GM12864 (cell line): ENCODE measurements at regions not wholly inside any gene's neighbourhood (a gene's known extent, or its start where the extent isn't known, plus 50 kb on each side); places are given as distances from the start of the nearest gene placed in this dataset.
A peak's percentile ranks its signal among the peaks of the same experiment; 100 is the strongest.
"Not testable (repeated sequence)": the region's sequence is repeated elsewhere in the genome, so short reads cannot be mapped to it uniquely, and the experiment has no call there.

ENCODE experiments used
- DNase-seq: peaks from one replicate; pipeline ENCODE4 v3.0.0-alpha.2; 2011; ENCODE audit warnings: low read depth
- H3K4me3 ChIP-seq: 2 replicates; pipeline ENCODE4 v1.5.1; 2011; ENCODE audit warnings: mild to moderate bottlenecking, low read depth, low read length, control low read depth
- TF ChIP-seq, protein P1 (sequence below): IDR thresholded peaks from 2 replicates; pipeline ENCODE4 v1.5.1; 2011; ENCODE audit warnings: low read depth, mild to moderate bottlenecking, moderate library complexity, low read length, control low read depth, inconsistent platforms; ENCODE audit errors: missing control alignments

GRCh38 chr15:85196697-85197096 is 183.7 kb upstream of the AKAP13 start:
- H3K4me3 ChIP-seq, DNase-seq: not testable (repeated sequence)

DNA sequence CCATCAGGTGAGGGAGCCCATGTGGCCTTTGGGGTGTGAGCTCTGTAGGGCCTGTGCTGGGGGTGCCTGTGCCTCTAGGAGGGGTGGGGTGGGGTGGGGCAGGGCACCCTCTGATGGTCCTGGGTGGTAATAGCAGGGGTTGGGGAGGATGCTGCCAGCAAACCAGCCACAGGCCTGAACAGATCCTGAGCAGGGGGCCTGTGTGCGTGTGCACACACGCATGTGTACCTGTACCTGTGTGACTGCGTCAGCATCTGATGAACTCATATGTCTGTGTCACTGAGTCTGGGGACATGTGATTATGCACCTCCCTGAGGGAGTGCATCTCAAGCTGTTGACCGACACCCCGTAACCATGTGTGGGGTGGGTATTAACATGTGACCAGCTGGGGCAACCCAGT is 182.8 kb upstream of the AKAP13 start:
- not testable (repeated sequence) for H3K4me3 ChIP-seq, DNase-seq

DNA sequence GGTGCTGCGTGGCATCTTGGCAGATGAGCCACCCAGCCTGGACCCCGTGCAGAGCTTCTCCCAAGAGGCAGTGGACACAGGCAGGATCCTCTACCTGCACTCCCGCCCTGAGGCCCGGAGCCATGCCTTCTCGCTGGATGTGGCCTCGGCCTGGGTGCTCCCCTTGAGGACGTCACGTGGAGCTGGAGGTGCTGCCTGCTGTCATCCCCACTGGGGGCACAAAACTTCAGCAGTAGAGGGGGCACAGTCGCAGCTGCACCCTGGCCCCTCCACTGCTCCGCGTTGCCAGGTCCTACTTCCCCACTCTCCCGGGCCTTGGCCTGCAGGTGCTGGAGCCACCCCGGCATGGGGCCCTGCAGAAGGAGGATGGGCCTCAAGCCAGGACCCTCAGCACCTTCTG is 182.0 kb upstream of the AKAP13 start:
- H3K4me3 ChIP-seq, DNase-seq: not testable (repeated sequence)

DNA sequence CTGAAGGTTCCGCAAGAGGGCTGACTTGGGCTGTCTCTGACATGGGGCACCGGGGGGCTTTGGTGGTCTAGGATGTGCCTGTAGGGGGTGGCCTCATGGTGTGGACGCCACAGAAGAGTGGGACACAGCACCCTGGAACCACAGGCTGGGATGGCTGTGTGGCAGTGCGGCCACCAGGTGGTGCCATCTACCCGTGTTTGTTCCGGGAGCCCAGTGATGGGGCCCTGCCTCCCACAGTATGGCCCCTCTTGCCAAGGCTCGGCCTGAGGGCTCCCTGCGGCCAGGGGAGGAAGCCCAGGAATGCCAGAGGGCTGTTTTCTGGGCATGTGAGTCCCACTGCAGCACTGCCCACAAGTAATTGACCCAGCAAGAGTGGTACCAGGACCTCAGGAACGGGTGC is 180.2 kb upstream of the AKAP13 start:
- H3K4me3 ChIP-seq, DNase-seq: not testable (repeated sequence)

GRCh38 chr15:85201118-85201793 is 179.1 kb upstream of the AKAP13 start:
- not testable (repeated sequence) for H3K4me3 ChIP-seq, DNase-seq

GRCh38 chr15:85204481-85204880 is 175.9 kb upstream of the AKAP13 start:
- DNase-seq, H3K4me3 ChIP-seq: not testable (repeated sequence)

DNA sequence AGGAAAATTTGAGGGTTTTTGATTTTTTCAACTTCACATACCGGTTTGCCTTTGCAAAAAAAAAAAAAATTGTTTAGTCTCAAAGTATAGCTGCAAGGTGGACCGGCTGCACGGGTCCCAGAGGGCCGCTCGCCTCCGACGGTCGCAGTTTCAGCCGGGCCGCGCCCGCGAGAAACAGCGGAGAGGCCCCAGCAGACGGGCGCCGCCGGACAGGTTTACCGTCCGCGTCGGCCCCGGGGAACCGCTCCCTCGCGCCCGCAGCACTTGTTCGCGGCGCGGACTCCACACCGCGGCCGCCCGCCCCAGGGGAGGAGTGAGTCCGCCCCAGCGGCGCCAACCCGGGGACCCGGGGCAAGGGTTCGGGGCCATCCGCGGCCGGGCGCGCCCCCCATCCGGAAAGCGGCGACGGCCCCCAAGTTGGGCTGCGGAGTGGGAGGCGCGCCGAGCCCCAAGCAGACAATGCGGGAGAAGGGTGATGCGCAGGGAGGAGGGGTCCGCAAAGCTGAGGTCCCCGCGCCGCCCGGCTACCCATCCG is 146.5 kb upstream of the AKAP13 start:
- peak overlapping the region; percentile 21; the same call in 1 of the 2 replicates for H3K4me3 ChIP-seq
- not testable (repeated sequence) for DNase-seq

GRCh38 chr15:85234450-85235196 is 145.8 kb upstream of the AKAP13 start:
- not testable (repeated sequence) for H3K4me3 ChIP-seq, DNase-seq

GRCh38 chr15:85244056-85244455 is 136.3 kb upstream of the AKAP13 start:
- not testable (repeated sequence) for H3K4me3 ChIP-seq, DNase-seq

- H3K4me3 ChIP-seq, DNase-seq: not testable (repeated sequence)
- TF ChIP-seq, protein P1, sequence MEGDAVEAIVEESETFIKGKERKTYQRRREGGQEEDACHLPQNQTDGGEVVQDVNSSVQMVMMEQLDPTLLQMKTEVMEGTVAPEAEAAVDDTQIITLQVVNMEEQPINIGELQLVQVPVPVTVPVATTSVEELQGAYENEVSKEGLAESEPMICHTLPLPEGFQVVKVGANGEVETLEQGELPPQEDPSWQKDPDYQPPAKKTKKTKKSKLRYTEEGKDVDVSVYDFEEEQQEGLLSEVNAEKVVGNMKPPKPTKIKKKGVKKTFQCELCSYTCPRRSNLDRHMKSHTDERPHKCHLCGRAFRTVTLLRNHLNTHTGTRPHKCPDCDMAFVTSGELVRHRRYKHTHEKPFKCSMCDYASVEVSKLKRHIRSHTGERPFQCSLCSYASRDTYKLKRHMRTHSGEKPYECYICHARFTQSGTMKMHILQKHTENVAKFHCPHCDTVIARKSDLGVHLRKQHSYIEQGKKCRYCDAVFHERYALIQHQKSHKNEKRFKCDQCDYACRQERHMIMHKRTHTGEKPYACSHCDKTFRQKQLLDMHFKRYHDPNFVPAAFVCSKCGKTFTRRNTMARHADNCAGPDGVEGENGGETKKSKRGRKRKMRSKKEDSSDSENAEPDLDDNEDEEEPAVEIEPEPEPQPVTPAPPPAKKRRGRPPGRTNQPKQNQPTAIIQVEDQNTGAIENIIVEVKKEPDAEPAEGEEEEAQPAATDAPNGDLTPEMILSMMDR, result peak; percentile 23
Observed at GRCh38 chr15:85250938-85251542, 129.4 kb upstream of the AKAP13 start.

- not testable (repeated sequence) for DNase-seq, H3K4me3 ChIP-seq
Observed at GRCh38 chr15:85253196-85253915, 127.0 kb upstream of the AKAP13 start.

- H3K4me3 ChIP-seq, DNase-seq: not testable (repeated sequence)
Observed at GRCh38 chr15:85254961-85255360, 125.4 kb upstream of the AKAP13 start.

DNA sequence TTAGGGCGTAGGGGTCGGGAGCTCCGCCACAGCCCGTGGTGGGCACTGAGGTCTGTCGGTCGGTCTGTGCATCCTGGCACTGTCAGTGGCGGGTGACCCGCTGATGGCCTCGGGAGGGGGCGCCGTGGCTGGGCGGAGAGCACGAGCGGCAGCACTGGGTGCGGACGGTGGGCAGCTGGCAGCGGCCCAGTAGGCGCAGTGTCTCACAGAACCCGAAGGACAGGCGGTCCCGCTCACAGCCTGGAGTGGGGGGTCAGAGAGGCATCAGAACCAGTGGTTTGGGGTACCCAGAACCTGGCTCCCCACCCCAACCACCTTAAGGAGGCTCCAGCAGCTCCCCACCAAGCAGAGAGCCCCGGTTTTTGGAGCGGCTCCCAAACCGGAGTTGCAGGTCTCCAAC is 124.9 kb upstream of the AKAP13 start:
- DNase-seq, H3K4me3 ChIP-seq: not testable (repeated sequence)

- not testable (repeated sequence) for H3K4me3 ChIP-seq, DNase-seq
Observed at GRCh38 chr15:85256009-85256997, 124.1 kb upstream of the AKAP13 start.

DNA sequence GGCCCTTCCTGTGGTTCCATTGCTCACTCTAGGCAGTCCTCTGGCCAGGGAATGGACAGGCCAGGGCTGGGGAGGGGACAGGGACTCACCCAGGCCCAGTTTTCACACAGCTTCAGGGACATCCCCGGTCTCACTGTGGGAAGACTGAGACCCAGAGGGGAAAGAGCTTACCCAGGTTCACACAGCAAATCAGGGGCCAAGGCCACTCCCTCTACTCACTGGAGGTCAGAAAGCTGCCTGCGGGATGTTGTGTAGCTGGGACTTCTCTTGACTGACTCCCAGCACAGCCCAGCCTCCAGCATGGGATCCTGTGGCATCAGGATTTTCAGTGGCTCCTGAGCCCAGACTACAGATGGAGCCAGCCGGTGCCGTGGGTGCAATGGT is 122.3 kb upstream of the AKAP13 start:
- not testable (repeated sequence) for H3K4me3 ChIP-seq, DNase-seq

- DNase-seq, H3K4me3 ChIP-seq: not testable (repeated sequence)
Observed at GRCh38 chr15:85258559-85259209, 121.7 kb upstream of the AKAP13 start.
